Parathyroid adenoma (tissue), 2 donors: ENCODE measurements at regions not wholly inside any gene's neighbourhood (a gene's known extent, or its start where the extent isn't known, plus 50 kb on each side); places are given as distances from the start of the nearest gene placed in this dataset.
"Not testable (repeated sequence)": the region's sequence is repeated elsewhere in the genome, so short reads cannot be mapped to it uniquely, and the experiment has no call there.

Source experiments
- H2AFZ ChIP-seq: fragments of 300-600 bp; sonication (generic); one replicate; pipeline ENCODE4 v1.7.0; 2017; ENCODE audit warnings: antibody characterized with exemption, mild to moderate bottlenecking
- H3K27ac ChIP-seq: fragments of 300-600 bp; sonication (generic); one replicate; pipeline ENCODE4 v1.7.0; 2017
- H3K27me3 ChIP-seq: fragments of 300-600 bp; sonication (generic); one replicate; pipeline ENCODE4 v1.7.0; 2017; ENCODE audit warnings: low read length; ENCODE audit not compliant: control insufficient read depth, insufficient read depth
- H3K36me3 ChIP-seq: fragments of 300-600 bp; sonication (generic); one replicate; pipeline ENCODE4 v1.7.0; 2017; ENCODE audit warnings: low read length; ENCODE audit not compliant: control insufficient read depth, insufficient read depth
- H3K4me1 ChIP-seq: fragments of 300-600 bp; sonication (generic); one replicate; pipeline ENCODE4 v1.7.0; 2017; ENCODE audit warnings: control low read depth
- H3K4me2 ChIP-seq: fragments of 300-600 bp; sonication (generic); one replicate; pipeline ENCODE4 v1.7.0; 2017; ENCODE audit warnings: low read length
- H3K4me3 ChIP-seq: fragments of 300-600 bp; sonication (generic); one replicate; pipeline ENCODE4 v1.7.0; 2017; ENCODE audit warnings: low read depth, low read length
- H3K79me2 ChIP-seq: fragments of 300-600 bp; sonication (generic); one replicate; pipeline ENCODE4 v1.7.0; 2017; ENCODE audit warnings: control low read depth
- H3K9ac ChIP-seq: fragments of 300-600 bp; sonication (generic); one replicate; pipeline ENCODE4 v1.7.0; 2017; ENCODE audit warnings: mild to moderate bottlenecking
- H3K9me3 ChIP-seq: fragments of 300-600 bp; sonication (generic); one replicate; pipeline ENCODE4 v1.7.0; 2017; ENCODE audit warnings: low read length; ENCODE audit not compliant: control insufficient read depth
- CTCF ChIP-seq: fragments of 300-600 bp; sonication (generic); IDR thresholded peaks from one replicate; pipeline ENCODE4 v1.7.0; 2017; ENCODE audit warnings: antibody characterized with exemption, mild to moderate bottlenecking
- donor health status: primary hyperparathyroidism.

- H3K36me3 ChIP-seq, result no peaks in the 10 kb centered on the region
Observed at GRCh38 chr18:25534401-25534800, 182.4 kb upstream of the ZNF521 start.

DNA sequence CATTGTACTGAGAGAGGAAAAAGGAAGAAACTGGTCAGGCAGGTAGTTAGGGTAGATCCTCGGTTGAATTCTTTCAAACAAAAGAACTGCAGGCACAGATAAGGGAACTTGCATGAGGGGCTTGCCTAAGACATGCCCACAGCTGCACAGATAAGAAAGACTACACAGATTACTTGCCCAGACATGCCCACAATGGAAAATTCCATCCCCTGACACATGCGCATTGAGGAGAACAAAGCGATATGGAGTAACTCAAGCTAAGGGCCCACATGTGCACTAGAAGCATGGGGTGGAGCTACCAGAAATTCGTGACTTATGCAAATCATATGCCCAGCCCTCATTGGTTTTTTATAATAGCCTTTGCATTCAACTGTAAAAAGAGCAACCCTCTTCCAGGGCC is 181.3 kb upstream of the ZNF521 start:
- no peak for TF ChIP-seq CTCF
- no peaks in the 10 kb centered on the region for H3K4me1 ChIP-seq
- H3K27ac ChIP-seq, result no peak overlapping the region
- H2AFZ ChIP-seq, result no peak overlapping the region
- no peak overlapping the region for H3K9ac ChIP-seq
- no peaks in the 10 kb centered on the region for H3K79me2 ChIP-seq
- H3K36me3 ChIP-seq, result no peaks in the 10 kb centered on the region
- H3K4me3 ChIP-seq, result no peak overlapping the region
- H3K4me2 ChIP-seq, result no peak overlapping the region
- H3K9me3 ChIP-seq, result no peaks in the 10 kb centered on the region
- H3K27me3 ChIP-seq, result no peaks in the 10 kb centered on the region

More at GRCh38 chr18:25534401-25534800, 182.4 kb upstream of the ZNF521 start:
- Histone ChIP-seq H3K4me1 (no peaks in the 10 kb centered on the region), H2AFZ (no peak overlapping the region), H3K4me2 (no peak overlapping the region), H3K9me3 (no peaks in the 10 kb centered on the region), H3K79me2 (no peaks in the 10 kb centered on the region), H3K27ac (no peak overlapping the region), H3K9ac (no peak overlapping the region), H3K4me3 (no peak overlapping the region), H3K27me3 (no peaks in the 10 kb centered on the region)
- no peak for TF ChIP-seq CTCF

DNA sequence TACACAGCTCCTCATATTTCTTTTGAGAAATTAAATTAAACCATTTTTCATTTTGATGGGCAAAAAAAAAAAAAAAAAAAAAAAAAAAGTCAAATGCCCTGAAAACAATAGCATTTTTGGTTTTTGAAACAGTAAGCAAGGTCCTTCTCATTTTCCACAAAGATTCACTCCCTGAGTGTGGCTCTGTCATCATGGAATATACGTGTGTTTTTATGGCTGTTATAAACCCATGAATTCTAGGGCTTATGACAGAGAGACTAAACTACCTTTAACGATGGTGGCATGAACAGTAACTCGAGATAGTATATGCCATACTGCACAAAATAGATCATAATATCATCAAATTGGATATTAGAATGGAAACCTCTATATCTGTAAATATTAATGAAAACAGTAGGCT is 179.2 kb upstream of the ZNF521 start:
- H3K9me3 ChIP-seq, result no peaks in the 10 kb centered on the region
- no peaks in the 10 kb centered on the region for H3K79me2 ChIP-seq
- H3K9ac ChIP-seq, result no peak overlapping the region
- H2AFZ ChIP-seq, result no peak overlapping the region
- no peaks in the 10 kb centered on the region for H3K36me3 ChIP-seq
- no peaks in the 10 kb centered on the region for H3K27me3 ChIP-seq
- H3K4me1 ChIP-seq, result no peaks in the 10 kb centered on the region
- TF ChIP-seq CTCF, result no peak
- no peak overlapping the region for H3K4me3 ChIP-seq
- H3K27ac ChIP-seq, result no peak overlapping the region
- H3K4me2 ChIP-seq, result no peak overlapping the region

GRCh38 chr18:25525789-25526188 is 173.8 kb upstream of the ZNF521 start:
- H3K36me3 ChIP-seq, H3K4me2 ChIP-seq, H3K79me2 ChIP-seq, H3K4me3 ChIP-seq, H3K27ac ChIP-seq, H3K9ac ChIP-seq, H2AFZ ChIP-seq, H3K4me1 ChIP-seq, H3K9me3 ChIP-seq, H3K27me3 ChIP-seq: not testable (repeated sequence)

GRCh38 chr18:25518716-25519053 is 166.7 kb upstream of the ZNF521 start:
- Histone ChIP-seq H2AFZ (no peak overlapping the region), H3K9me3 (no peaks in the 10 kb centered on the region), H3K9ac (no peak overlapping the region), H3K36me3 (no peaks in the 10 kb centered on the region), H3K27me3 (no peaks in the 10 kb centered on the region), H3K4me2 (no peak overlapping the region), H3K4me3 (no peak overlapping the region), H3K27ac (no peak overlapping the region), H3K79me2 (no peaks in the 10 kb centered on the region), H3K4me1 (no peaks in the 10 kb centered on the region)
- no peak for TF ChIP-seq CTCF
